ENCODE measurements at regions not wholly inside any gene's neighbourhood (a gene's known extent, or its start where the extent isn't known, plus 50 kb on each side); places are given as distances from the start of the nearest gene placed in this dataset.
"Not testable (repeated sequence)": the region's sequence is repeated elsewhere in the genome, so short reads cannot be mapped to it uniquely, and the experiment has no call there.

DNA sequence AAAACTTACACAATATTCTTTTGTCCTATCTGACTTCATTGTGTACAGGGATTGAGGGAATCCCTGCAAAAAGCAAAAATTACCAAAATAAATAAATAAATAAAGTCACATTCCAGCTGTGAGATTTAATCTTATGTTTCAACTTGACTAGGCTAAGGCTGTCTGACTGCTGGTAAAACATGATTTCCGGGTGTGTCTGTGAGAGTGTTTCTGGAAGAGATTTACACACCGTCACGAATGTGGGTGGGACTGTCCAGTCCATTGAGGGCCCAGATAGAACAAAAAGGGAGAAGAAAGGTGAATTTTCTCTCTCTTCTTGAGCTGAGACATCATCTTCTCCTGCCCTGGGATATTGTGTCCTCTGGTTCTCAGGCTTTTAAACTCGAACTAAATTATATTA lies 166.1 kb downstream of the LIG4 start:
- TF ChIP-seq ZNF274 (IDR thresholded peaks at IDR 0.05; ENCODE audit: low read depth, low read length): no peak
- H3K4me3 ChIP-seq (ENCODE audit: low read length): no peak overlapping the region

DNA sequence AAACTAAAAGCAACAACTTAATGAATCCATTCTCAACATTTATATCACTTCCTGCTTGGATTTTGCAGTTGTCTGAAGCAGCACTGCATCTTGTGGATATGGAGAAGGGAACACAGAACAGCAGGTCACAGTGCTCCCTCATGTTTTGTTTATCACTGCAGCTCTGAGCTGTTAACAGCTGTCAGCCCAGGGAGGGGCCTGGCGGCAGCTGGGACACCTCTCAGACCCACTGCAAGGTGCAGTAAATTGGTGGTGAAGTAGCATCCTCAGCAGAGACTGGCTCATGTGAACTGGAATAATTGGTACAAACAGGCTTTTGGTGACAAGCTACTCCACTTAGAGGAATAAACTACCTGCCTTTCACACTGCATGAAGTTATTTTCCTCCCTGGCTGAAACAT lies 170.4 kb downstream of the LIG4 start:
- no peak overlapping the region for H3K4me3 ChIP-seq (ENCODE audit: low read length)
- TF ChIP-seq ZNF274 (IDR thresholded peaks at IDR 0.05; ENCODE audit: low read depth, low read length): no peak

DNA sequence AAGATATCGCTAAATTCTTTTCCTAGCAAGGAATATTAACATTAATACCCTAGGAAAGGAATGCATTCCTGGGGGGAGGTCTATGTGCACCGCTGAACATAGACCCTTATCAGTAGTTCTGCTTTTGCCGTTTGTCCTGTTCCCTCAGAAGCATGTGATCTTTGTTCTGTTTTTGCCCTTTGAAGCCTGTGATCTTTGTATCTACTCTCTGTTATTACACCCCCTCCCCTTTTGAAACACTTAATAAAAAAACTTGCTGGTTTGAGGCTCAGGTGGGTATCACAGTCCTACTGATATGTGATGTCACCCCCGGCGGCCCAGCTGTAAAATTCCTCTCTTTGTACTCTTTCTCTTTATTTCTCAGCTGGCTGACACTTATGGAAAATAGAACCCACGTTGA lies 172.5 kb downstream of the LIG4 start:
- not testable (repeated sequence) for H3K4me3 ChIP-seq (ENCODE audit: low read length)

DNA sequence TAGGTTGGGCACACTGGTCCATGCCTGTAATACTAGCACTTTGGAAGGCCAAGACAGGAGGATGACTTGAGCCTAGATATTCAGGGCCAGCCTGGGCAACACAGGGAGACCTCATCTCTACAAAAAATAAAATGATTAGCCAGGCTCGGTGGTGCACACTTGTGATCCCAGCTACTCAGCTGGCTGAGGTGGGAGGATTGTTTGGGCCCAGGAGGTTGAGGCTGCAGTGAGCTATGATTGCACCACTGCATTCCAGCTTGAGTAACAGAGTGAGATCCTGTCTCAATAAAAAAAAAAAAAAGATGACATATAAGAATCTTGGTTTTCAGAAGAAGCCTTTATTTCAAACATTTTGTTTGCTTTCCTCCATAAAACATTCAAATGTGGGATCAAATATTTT lies 178.0 kb downstream of the LIG4 start:
- no peak overlapping the region for H3K4me3 ChIP-seq (ENCODE audit: low read length)
- no peak for TF ChIP-seq ZNF274 (IDR thresholded peaks at IDR 0.05; ENCODE audit: low read depth, low read length)

DNA sequence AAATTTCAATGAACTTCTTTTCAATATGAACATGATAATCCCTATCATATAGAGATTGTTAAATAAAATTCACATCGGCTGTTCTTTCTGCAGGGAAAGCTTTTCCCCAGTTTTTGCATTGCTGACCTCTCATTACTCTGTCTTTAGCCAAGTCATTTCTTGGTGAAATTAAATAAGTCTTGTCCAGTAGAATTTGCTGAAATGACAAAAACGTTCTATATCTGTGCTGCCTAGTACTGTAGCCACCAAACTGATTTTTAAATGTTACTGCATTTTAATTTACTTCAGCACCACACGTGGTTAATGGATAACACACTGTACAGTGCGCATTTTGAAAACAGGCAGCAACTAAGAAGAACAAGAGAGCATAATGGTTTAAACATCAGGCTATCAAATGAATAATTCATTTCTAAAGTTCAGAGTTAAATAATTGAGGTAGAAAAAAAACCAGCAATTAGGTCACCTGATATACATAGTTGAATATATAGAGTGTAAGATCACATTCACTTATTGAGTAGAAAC lies 178.9 kb downstream of the LIG4 start:
- H3K4me3 ChIP-seq (ENCODE audit: low read length): no peak overlapping the region
- no peak for TF ChIP-seq ZNF274 (IDR thresholded peaks at IDR 0.05; ENCODE audit: low read depth, low read length)

DNA sequence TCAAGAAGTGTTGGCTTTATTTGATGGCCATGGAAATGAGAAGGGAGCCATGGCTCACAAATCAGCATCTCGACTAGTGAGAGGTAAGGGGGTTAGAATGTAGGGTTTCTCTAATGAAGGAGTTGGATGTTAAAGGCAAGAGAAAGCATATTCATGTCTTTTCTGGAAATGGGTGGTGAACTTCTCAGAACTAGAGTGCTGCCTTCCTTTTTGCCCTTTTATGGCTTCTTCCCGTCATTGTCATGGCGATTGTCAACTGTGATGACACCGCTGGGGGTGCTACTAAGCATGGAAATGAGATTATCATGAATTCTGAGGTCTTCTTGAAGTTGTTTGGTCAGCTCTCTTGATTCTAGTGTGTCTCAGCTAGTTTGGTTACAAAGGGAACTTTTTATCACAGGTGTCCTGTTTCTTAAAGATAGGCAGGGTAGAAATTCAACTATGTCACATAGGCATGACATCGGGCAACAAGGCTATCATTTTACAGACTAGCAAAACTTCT lies 180.4 kb downstream of the LIG4 start:
- H3K4me3 ChIP-seq (ENCODE audit: low read length): no peak overlapping the region
- no peak for TF ChIP-seq ZNF274 (IDR thresholded peaks at IDR 0.05; ENCODE audit: low read depth, low read length)

DNA sequence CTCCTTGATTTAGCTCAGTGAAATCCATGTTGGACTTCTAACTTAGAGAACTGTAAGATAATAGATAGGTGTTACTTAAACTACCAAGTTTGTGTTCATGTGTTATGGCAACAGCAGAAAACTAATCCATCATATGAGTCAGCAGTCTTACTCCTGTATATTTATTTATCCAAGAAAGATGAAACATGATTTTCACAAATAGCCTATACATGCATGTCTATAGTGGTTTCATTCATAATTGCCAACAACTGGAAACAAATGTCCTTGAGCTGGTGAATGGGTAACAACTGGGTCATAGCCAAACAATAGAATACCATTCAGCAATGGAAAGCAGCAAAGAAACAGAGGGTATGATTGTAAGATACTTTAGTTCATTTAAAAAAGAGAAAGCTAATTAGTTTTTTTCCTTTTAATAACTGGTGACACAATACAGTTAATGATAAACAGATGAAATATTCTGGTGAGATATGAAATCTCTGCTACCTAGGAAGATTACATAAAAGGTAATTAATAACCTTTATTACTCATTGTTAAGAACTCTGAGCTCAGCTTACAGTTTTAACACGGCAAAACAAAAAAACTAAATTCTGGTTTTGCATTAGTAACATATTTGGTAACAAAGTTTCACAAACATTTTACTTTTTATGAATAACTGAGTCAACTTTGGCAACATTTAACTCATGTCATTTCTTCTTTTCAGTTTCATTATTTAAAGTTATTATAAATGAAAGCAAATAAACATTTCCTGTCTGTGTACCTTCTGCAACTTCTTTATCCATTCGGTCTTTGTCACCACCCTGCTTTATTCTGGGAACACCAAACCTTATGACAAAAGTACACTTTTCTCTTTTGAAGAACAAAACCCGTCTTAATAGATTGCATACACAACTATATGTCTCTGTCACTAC lies 181.3 kb downstream of the LIG4 start:
- no peak for TF ChIP-seq ZNF274 (IDR thresholded peaks at IDR 0.05; ENCODE audit: low read depth, low read length)
- no peak overlapping the region for H3K4me3 ChIP-seq (ENCODE audit: low read length)

DNA sequence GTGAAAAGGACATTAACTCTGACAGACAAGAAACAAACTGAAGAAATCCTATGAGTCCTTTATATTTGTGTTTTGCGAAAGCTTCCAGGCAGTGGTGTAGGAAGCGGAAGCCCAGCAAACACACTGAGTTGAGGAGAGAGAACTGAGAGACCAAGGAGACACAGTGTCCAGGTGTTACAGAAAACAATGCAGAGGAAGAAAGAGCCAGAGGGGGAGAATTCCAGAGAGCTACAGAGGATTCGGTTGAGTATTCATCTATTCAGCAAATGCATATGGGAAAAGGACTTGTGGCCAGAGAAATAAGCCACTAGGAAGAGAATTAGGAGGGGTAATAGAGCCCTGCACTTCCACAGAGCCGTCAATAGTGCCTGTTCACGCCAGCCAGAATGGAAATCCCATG lies 183.5 kb downstream of the LIG4 start:
- no peak for TF ChIP-seq ZNF274 (IDR thresholded peaks at IDR 0.05; ENCODE audit: low read depth, low read length)
- H3K4me3 ChIP-seq (ENCODE audit: low read length): no peak overlapping the region

DNA sequence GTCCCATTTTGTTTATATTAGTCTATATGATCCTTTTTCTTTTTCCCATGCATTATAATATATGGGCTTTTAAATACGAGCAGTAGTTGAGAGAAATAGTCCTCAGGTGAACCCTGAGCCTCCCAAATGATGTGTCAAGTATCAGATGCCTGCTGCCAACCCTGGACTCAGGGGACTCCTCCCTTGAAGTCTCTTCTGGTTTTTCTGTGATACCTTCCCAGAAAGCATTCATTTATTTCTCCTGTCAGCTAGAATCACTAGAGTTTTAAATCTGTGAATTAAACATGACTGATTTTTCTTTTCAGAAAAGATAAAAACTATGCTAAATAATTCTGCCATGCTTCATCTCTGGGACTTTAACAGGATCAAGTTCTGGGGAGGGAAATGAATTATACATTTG lies 184.6 kb downstream of the LIG4 start:
- TF ChIP-seq ZNF274 (IDR thresholded peaks at IDR 0.05; ENCODE audit: low read depth, low read length): no peak

DNA sequence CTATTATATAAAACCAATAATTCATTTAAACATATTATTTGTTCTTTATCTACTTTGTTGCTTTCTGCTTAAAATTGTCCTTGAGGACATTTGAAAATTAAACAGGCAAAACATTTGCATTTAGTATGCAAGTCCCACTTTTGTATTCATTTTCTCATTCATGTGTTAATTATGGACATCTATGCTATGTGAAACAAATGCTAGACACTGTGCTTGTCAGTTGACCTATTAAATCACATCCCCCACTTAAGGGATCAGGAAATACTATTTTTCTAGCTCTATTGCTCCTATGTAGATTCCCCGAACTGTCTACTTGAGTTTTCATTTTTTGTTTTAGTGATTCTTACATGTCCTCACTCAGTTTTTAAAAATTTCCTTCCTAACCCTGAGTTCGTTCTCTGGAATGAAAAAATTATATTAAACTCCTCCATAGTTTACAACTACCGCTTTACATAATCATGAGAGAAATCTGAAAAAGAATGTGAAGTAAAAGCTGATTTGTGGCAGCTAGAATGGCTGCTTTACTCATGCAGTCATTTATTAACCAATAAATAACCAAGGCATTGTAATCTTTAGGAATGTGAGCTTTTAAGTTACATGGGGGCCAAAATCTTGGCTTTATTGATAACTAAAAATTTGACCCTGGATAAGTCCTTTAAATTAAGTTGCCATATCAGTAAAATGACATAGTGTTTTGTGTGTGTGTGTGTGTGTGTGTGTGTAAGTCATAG lies 188.5 kb downstream of the LIG4 start:
- no peak overlapping the region for H3K4me3 ChIP-seq (ENCODE audit: low read length)
- no peak for TF ChIP-seq ZNF274 (IDR thresholded peaks at IDR 0.05; ENCODE audit: low read depth, low read length)

More for the DNA sequence above, 184.6 kb downstream of the LIG4 start:
- H3K4me3 ChIP-seq (ENCODE audit: low read length): no peak overlapping the region

DNA sequence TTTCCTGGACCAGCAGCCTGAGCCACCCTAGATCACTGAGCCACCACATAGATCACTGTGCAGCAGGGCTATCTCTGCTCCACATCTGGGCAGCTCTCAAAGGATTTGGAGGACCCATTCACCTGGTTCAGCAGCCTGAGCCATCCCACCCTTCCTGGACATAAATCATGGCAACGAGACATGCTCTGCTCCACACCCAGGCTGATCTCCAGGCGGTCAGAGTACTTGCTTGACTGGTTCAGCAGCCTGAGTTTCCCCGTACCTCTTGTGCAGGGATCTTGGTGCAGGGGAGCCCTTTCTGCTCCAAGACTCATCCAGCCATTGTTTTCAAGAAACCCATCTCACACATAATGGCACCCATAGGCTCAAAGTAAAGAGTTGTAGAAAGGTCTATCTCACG lies 195.3 kb downstream of the LIG4 start:
- H3K4me3 ChIP-seq (ENCODE audit: low read length): no peak overlapping the region
- TF ChIP-seq ZNF274 (IDR thresholded peaks at IDR 0.05; ENCODE audit: low read depth, low read length): no peak

DNA sequence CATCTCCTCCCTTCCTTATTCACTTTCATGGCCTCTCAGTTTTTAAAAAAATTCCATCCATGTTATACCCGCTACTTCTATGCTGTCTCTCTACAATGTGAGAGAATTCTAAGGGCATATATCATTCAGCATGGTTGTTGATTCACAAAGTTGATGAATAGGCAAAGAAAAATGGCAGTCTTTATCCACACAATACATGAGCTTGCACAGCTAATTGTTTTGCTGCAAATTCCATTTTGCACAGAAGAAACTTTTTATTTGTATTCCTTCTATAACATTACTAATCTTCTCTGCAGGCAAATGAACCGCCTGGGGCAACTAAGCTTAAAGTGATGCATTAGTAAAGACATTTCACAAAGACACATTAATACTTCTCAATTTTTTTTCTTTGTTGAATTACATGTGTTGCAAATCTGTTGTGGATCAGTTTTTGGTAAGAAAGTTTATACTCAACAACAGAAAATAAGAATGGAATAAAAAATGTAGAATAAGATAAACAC lies 196.9 kb downstream of the LIG4 start:
- H3K4me3 ChIP-seq (ENCODE audit: low read length): no peak overlapping the region
- TF ChIP-seq ZNF274 (IDR thresholded peaks at IDR 0.05; ENCODE audit: low read depth, low read length): no peak

DNA sequence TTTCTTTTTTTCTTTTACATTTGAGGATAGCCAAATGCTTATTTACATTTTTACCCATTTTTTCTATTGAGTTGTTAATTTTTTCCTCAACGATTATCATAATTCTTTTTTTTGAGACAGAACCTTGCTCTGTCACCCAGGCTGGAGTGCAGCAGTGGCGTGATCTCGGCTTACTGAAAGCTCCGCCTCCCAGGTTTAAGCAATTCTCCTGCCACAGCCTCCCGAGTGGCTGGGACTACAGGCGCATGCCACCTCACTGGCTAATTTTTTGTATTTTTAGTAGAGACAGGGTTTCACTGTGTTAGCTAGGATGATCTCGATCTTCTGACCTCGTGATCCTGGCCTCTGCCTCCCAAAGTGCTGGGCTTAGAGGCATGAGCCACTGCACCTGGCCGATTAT lies 208.7 kb downstream of the LIG4 start:
- H3K4me3 ChIP-seq (ENCODE audit: low read length): no peak overlapping the region
- no peak for TF ChIP-seq ZNF274 (IDR thresholded peaks at IDR 0.05; ENCODE audit: low read depth, low read length)

DNA sequence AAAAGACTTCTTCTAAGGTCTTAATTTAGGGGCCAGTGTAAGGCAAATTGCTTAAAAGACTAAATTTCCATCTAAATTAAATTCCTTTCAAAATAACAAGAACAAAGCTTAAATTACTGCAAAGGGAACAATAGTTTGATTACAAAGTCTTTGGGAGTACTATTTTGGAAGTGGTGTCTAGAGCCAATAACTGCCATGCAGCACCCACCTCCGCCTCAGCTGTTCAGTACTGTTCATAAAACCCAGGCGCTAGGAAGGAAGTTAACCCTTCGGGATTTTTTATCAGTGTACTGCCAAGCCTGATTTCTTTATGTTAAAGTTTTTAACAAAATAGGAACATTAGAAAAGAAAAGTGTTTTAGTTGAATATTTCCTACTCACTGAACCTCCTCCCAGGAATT lies 210.1 kb downstream of the LIG4 start:
- TF ChIP-seq ZNF274 (IDR thresholded peaks at IDR 0.05; ENCODE audit: low read depth, low read length): no peak

DNA sequence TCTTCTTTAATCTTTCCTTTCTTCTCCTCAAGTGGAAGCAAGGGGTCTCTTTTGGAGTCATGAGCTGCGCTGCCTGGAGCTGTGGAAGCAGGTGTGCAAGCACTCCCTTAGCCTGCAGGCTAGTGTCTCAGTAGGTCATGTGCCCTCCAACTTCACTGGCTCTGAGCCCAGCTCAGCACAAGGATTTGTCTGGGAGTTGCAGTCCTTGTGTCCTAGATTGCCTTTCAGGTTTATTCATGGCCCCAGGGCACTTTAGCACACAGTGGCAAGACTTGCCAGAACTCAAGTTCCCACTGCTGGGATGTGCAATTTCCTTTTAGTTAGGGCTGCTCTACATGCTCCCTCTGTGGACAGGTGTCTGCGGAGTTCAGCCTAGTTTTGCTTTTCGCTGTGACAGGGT lies 211.7 kb downstream of the LIG4 start:
- TF ChIP-seq ZNF274 (IDR thresholded peaks at IDR 0.05; ENCODE audit: low read depth, low read length): no peak
- H3K4me3 ChIP-seq (ENCODE audit: low read length): no peak overlapping the region

More for the DNA sequence above, 210.1 kb downstream of the LIG4 start:
- no peak overlapping the region for H3K4me3 ChIP-seq (ENCODE audit: low read length)
